HepG2 (cell line): ENCODE measurements at regions not wholly inside any gene's neighbourhood (a gene's known extent, or its start where the extent isn't known, plus 50 kb on each side); places are given as distances from the start of the nearest gene placed in this dataset.

Experiments used
- ATAC-seq: fragments of 200-7000 bp; cut with Tn5 transposase; 3 replicates; pipeline ENCODE4 v1.9.1; 2020; ENCODE audit warnings: mild to moderate bottlenecking, moderate library complexity
- BruUV-seq: library from RNA; stranded (reverse); fragments of 400-500 nt; replicated peaks from 2 replicates; lab custom pipeline; 2021; lab: Mats Ljungman, UMichigan
- CTCF ChIA-PET: fragments of 300-600 bp; formaldehyde crosslinking; extraction: SDS; loops from one replicate; lab custom pipeline; 2021; ENCODE audit warnings: low total read pairs, inconsistent platforms, low intra/inter-chr PET ratio; lab: Yijun Ruan, JAX
- POLR2A ChIA-PET: fragments of 350-600 bp; sonication (Branson Sonifier 250); formaldehyde crosslinking; loops from one replicate; lab custom pipeline; 2020; ENCODE audit warnings: antibody characterized with exemption, inconsistent platforms; lab: Yijun Ruan, JAX
- DNase-seq: peaks from one replicate; pipeline ENCODE4 v3.0.0-alpha.2; 2015; ENCODE audit warnings: low spot score
- FAIRE-seq: peaks from 3 replicates; lab custom pipeline; 2011; peaks lifted over from hg19 to GRCh38; lab: Jason Lieb, UNC
- H2AFZ ChIP-seq: one replicate; pipeline ENCODE4 v1.6.1; 2011; ENCODE audit warnings: low read length, inconsistent platforms
- H3K27ac ChIP-seq: fragments of 300-600 bp; 3 replicates; pipeline ENCODE4 v1.8.0; 2011; ENCODE audit warnings: mixed run types, mild to moderate bottlenecking, mixed read lengths, low read length, inconsistent platforms; ENCODE audit not compliant: insufficient read depth; ENCODE audit errors: extremely low read length
- H3K27me3 ChIP-seq, 2 experiments: fragments of 200-600 bp in 1 of 2; 2 replicates in 1 of 2; 3 replicates in 1 of 2; pipeline versions ENCODE4 v1.6.0 to v1.8.0; 2011; ENCODE audit warnings: low read length in 2 of 2, mild to moderate bottlenecking in 2 of 2, moderate library complexity in 2 of 2, inconsistent platforms in 1 of 2; ENCODE audit not compliant: insufficient read depth in 2 of 2, control insufficient read depth in 1 of 2
- H3K36me3 ChIP-seq, 2 experiments: fragments of 200-600 bp in 1 of 2; replicated peaks in 1 of 2; 2 replicates in 1 of 2; 3 replicates in 1 of 2; pipeline versions ENCODE4 v1.5.1 to v1.8.0; 2011; ENCODE audit warnings: low read length in 2 of 2, inconsistent platforms in 1 of 2; ENCODE audit not compliant: insufficient read depth in 2 of 2, control insufficient read depth in 1 of 2
- H3K4me1 ChIP-seq: 2 replicates; pipeline ENCODE4 v1.5.1; 2012; ENCODE audit warnings: low read length, inconsistent platforms; ENCODE audit not compliant: insufficient read depth
- H3K4me2 ChIP-seq: 2 replicates; pipeline ENCODE4 v1.6.0; 2011; ENCODE audit warnings: low read depth, low read length, inconsistent platforms
- H3K4me3 ChIP-seq, 3 experiments: fragments of 200-600 bp in 1 of 3; sonication (generic), shearing (Covaris generic) in 1 of 3; replicated peaks in 1 of 3; 2 replicates each; pipeline ENCODE4 v1.5.1; 2011 to 2016; ENCODE audit warnings: low read length in 3 of 3, inconsistent platforms in 2 of 3, low read depth in 2 of 3, mild to moderate bottlenecking in 2 of 3, control low read depth in 1 of 3, mixed read lengths in 1 of 3; ENCODE audit not compliant: insufficient read depth in 1 of 3
- H3K79me2 ChIP-seq: one replicate; pipeline ENCODE4 v1.6.1; 2011; ENCODE audit warnings: low read length, inconsistent platforms; ENCODE audit not compliant: insufficient read depth
- H3K9ac ChIP-seq: 2 replicates; pipeline ENCODE4 v1.6.0; 2011; ENCODE audit warnings: mild to moderate bottlenecking, low read depth, low read length, inconsistent platforms; ENCODE audit not compliant: insufficient read depth
- H3K9me3 ChIP-seq: 2 replicates; pipeline ENCODE4 v1.5.1; 2012; ENCODE audit warnings: mild to moderate bottlenecking, low read length
- H4K20me1 ChIP-seq: 2 replicates; pipeline ENCODE4 v1.6.0; 2011; ENCODE audit warnings: inconsistent platforms, mild to moderate bottlenecking, low read length, moderate library complexity; ENCODE audit not compliant: insufficient read depth
- HOXA9 ChIP-seq: sonication (generic); formaldehyde crosslinking; IDR thresholded peaks from 2 replicates; pipeline ENCODE4 v1.8.1; 2022; ENCODE audit warnings: missing genetic modification reagents, mild to moderate bottlenecking, moderate library complexity, borderline replicate concordance
- KIAA2018 ChIP-seq: sonication (generic); formaldehyde crosslinking; IDR thresholded peaks from 2 replicates; pipeline ENCODE4 v1.5.0; 2020; ENCODE audit warnings: mild to moderate bottlenecking, missing genetic modification reagents, borderline replicate concordance
- KLF15 ChIP-seq: sonication (generic); formaldehyde crosslinking; IDR thresholded peaks from 2 replicates; pipeline ENCODE4 v1.8.1; 2023; ENCODE audit warnings: borderline replicate concordance, mild to moderate bottlenecking, inconsistent platforms, missing genetic modification reagents, mixed read lengths
- KMT2B ChIP-seq: IDR thresholded peaks from 2 replicates; pipeline ENCODE4 v1.6.1; 2016; ENCODE audit warnings: missing genetic modification reagents, missing compliant biosample characterization
- MATR3 ChIP-seq: sonication (generic); formaldehyde crosslinking; IDR thresholded peaks from 2 replicates; pipeline ENCODE4 v1.4.0; 2020; ENCODE audit warnings: missing genetic modification reagents
- MIER2 ChIP-seq: IDR thresholded peaks from 2 replicates; pipeline ENCODE4 v1.6.1; 2016; ENCODE audit warnings: missing biosample characterization, missing genetic modification reagents
- MLLT10 ChIP-seq: sonication (generic); formaldehyde crosslinking; IDR thresholded peaks from 2 replicates; pipeline ENCODE4 v1.4.0; 2020; ENCODE audit warnings: missing genetic modification reagents
- NFRKB ChIP-seq: fragments of 450-650 bp; IDR thresholded peaks from 2 replicates; pipeline ENCODE4 v1.6.1; 2017
- PLRG1 ChIP-seq: fragments of 450-650 bp; conservative IDR thresholded peaks from 2 replicates; pipeline ENCODE4 v1.6.1; 2016
- PRPF4 ChIP-seq: fragments of 200-400 bp; formaldehyde crosslinking; IDR thresholded peaks from 2 replicates; pipeline ENCODE4 v1.6.1; 2016; ENCODE audit warnings: low read length, low read depth; ENCODE audit not compliant: poor library complexity, severe bottlenecking
- RAD51 ChIP-seq: fragments of 450-650 bp; IDR thresholded peaks from 2 replicates; pipeline ENCODE4 v1.6.1; 2016; ENCODE audit warnings: borderline replicate concordance
- WIZ ChIP-seq: sonication (generic); formaldehyde crosslinking; IDR thresholded peaks from 2 replicates; pipeline ENCODE4 v1.5.1; 2020; ENCODE audit warnings: mild to moderate bottlenecking, missing genetic modification reagents
- ZFP82 ChIP-seq: sonication (generic); formaldehyde crosslinking; IDR thresholded peaks from 2 replicates; pipeline ENCODE4 v1.5.1; 2020; ENCODE audit warnings: mild to moderate bottlenecking, missing genetic modification reagents, borderline replicate concordance
- ZMAT5 ChIP-seq: sonication (generic); formaldehyde crosslinking; IDR thresholded peaks from 2 replicates; pipeline ENCODE4 v1.5.0; 2020; ENCODE audit warnings: mild to moderate bottlenecking, low read depth, missing genetic modification reagents, borderline replicate concordance
- WGBS: methylation state at CpG from one replicate; pipeline ENCODE4 v1.1.6; 2017; ENCODE audit warnings: low lambda C conversion rate; 5-methylcytosine and 5-hydroxymethylcytosine counted together
- in situ Hi-C: cut with HindIII; loops from 2 replicates; pipeline ENCODE4 v1.10.0; 2017; ENCODE audit warnings: low pct_unique_long_range_greater_than_20kb; ENCODE audit not compliant: extremely low pct_ligation_motif_present
- intact Hi-C: fragments of 100-400 bp; cut with micrococcal nuclease; formaldehyde crosslinking; loops from one replicate; pipeline ENCODE4 v1.10.0; 2022; ENCODE audit not compliant: unreplicated experiment

GRCh38 chr12:91513313-91513712, 330.7 kb upstream of the DCN start (continued):
- TF ChIP-seq WIZ (CRISPR knock-in tag) (no peak), ZMAT5 (CRISPR knock-in tag) (no peak), MIER2 (CRISPR knock-in tag) (no peak), HOXA9 (CRISPR knock-in tag) (no peak)

DNA sequence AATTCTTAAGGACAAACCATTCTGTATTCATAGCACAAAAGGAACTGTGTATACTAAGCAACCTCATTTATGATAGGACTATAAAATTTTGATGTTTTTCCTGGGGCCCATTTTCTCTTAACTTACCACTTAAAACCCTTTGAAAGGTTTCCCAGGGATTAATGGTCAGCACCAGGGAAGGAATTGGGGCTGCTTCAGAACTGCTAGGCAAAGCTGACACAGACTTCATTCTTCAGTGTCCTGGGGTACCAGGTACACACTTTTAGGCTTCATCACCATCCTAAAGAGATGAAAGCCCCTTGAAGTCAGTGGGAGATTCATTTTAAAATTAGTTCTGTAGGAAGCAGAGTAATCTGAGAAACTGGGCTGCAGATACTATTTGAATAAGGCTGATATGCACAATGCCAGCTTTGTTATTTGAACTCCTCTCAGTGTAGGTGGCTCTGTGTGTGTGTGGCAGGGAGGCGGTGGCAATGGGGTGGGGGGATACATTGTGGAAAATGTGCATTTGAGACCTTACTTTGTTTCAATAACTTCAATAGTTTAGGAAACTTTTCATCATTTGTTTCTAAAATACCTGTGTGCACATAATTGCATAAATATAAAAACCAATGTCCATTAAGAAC, 329.3 kb upstream of the DCN start:
- Histone ChIP-seq H3K79me2 (no peaks in the 10 kb centered on the region), H3K4me3 (no peak overlapping the region), H2AFZ (no peak overlapping the region), H3K4me2 (no peak overlapping the region), H3K9me3 (no peaks in the 10 kb centered on the region), H3K27ac (no peak overlapping the region), H3K27me3 (no peaks in the 10 kb centered on the region), H3K36me3 (no peaks in the 10 kb centered on the region), H3K4me1 (no peaks in the 10 kb centered on the region), H3K9ac (no peak overlapping the region), H4K20me1 (no peaks in the 10 kb centered on the region)
- intact Hi-C loops, result no loop called here
- ATAC-seq, result no peak
- FAIRE-seq, result no peak
- WGBS, result 6% methylated on average over 1 of the region's 1 CpG
- POLR2A ChIA-PET, result no interaction called here
- in situ Hi-C loops, result no loop called here
- no TSS peak for BruUV-seq
- DNase-seq, result no peak
- TF ChIP-seq PRPF4 (no peak), MLLT10 (no peak), PLRG1 (no peak), KMT2B (CRISPR knock-in tag) (no peak), KIAA2018 (CRISPR knock-in tag) (no peak), KLF15 (CRISPR knock-in tag) (no peak), ZFP82 (CRISPR knock-in tag) (no peak), MATR3 (CRISPR knock-in tag) (no peak), RAD51 (no peak), NFRKB (no peak)
- CTCF ChIA-PET, result no interaction called here
